NK-92 (cell line): ENCODE measurements at regions not wholly inside any gene's neighbourhood (a gene's known extent, or its start where the extent isn't known, plus 50 kb on each side); places are given as distances from the start of the nearest gene placed in this dataset.
"Not testable (repeated sequence)": the region's sequence is repeated elsewhere in the genome, so short reads cannot be mapped to it uniquely, and the experiment has no call there.

Source experiments
- DNase-seq: peaks from one replicate; lab custom pipeline; 2025; ENCODE audit not compliant: unreplicated experiment; lab: John Stamatoyannopoulos, UW

- no peak for DNase-seq
These were observed 133.1 kb upstream of the PELI1 start for GRCh38 chr2:64277101-64277849.

- not testable (repeated sequence) for DNase-seq
These were observed 136.6 kb upstream of the PELI1 start for GRCh38 chr2:64280812-64281211.

- no peak for DNase-seq
These were observed 138.9 kb upstream of the PELI1 start for GRCh38 chr2:64283006-64283570.

- no peak for DNase-seq
These were observed 139.6 kb upstream of the PELI1 start for GRCh38 chr2:64283641-64284361.

- no peak for DNase-seq
These were observed 140.5 kb upstream of the PELI1 start for GRCh38 chr2:64284751-64285150.

GRCh38 chr2:64287202-64287740, 143.1 kb upstream of the PELI1 start:
- no peak for DNase-seq

- DNase-seq, result no peak
These were observed 144.3 kb upstream of the PELI1 start for GRCh38 chr2:64288321-64289193.

GRCh38 chr2:64289251-64289650, 145.0 kb upstream of the PELI1 start:
- DNase-seq, result no peak

GRCh38 chr2:64289737-64290136, 145.5 kb upstream of the PELI1 start:
- DNase-seq, result no peak

- no peak for DNase-seq
These were observed 147.0 kb upstream of the PELI1 start for GRCh38 chr2:64291181-64291580.

- no peak for DNase-seq
These were observed 151.3 kb upstream of the PELI1 start for GRCh38 chr2:64295326-64296139.

- no peak for DNase-seq
These were observed 151.9 kb upstream of the PELI1 start for GRCh38 chr2:64296140-64296480.

- no peak for DNase-seq
These were observed 152.6 kb upstream of the PELI1 start for GRCh38 chr2:64296695-64297346.

GRCh38 chr2:64298161-64298560, 153.9 kb upstream of the PELI1 start:
- no peak for DNase-seq

- no peak for DNase-seq
These were observed 153.9 kb upstream of the LGALSL start for GRCh38 chr2:64300066-64300465.

GRCh38 chr2:64303250-64303649, 150.7 kb upstream of the LGALSL start:
- DNase-seq, result no peak

- DNase-seq, result no peak
These were observed 146.5 kb upstream of the LGALSL start for GRCh38 chr2:64307421-64307820.

GRCh38 chr2:64311191-64311910, 142.6 kb upstream of the LGALSL start:
- no peak for DNase-seq

- no peak for DNase-seq
These were observed 141.9 kb upstream of the LGALSL start for GRCh38 chr2:64311948-64312621.
